GM12874 (cell line): ENCODE measurements at regions not wholly inside any gene's neighbourhood (a gene's known extent, or its start where the extent isn't known, plus 50 kb on each side); places are given as distances from the start of the nearest gene placed in this dataset.

ENCODE experiments used
- CTCF ChIP-seq: IDR thresholded peaks from 2 replicates; pipeline ENCODE4 v1.5.1; 2011; ENCODE audit warnings: low read depth, mild to moderate bottlenecking, control low read depth, low read length, moderate library complexity; ENCODE audit not compliant: insufficient read depth

- no peak for TF ChIP-seq CTCF
Measured at GRCh38 chr21:28487455-28488070, 505.1 kb downstream of the LTN1 start.

- TF ChIP-seq CTCF: no peak
Measured at GRCh38 chr21:28485301-28486022, 507.2 kb downstream of the LTN1 start.

- no peak for TF ChIP-seq CTCF
Measured at GRCh38 chr21:28483301-28484035, 509.2 kb downstream of the LTN1 start.

- TF ChIP-seq CTCF: no peak
Measured at GRCh38 chr21:28482657-28483056, 510.0 kb downstream of the LTN1 start.

- TF ChIP-seq CTCF: no peak
Measured at GRCh38 chr21:28480470-28480869, 512.2 kb downstream of the LTN1 start.

- no peak for TF ChIP-seq CTCF
Measured at GRCh38 chr21:28473530-28474220, 519.0 kb downstream of the LTN1 start.

GRCh38 chr21:28464988-28465387, 527.7 kb downstream of the LTN1 start:
- no peak for TF ChIP-seq CTCF
